H7 (cell line): ENCODE measurements at regions not wholly inside any gene's neighbourhood (a gene's known extent, or its start where the extent isn't known, plus 50 kb on each side); places are given as distances from the start of the nearest gene placed in this dataset.

Source experiments
- DNase-seq: peaks from one replicate; pipeline ENCODE4 v3.0.0; 2012
- H3K27me3 ChIP-seq: 2 replicates; pipeline ENCODE4 v1.6.0; 2011; ENCODE audit warnings: mild to moderate bottlenecking, low read length; ENCODE audit not compliant: control insufficient read depth, insufficient read depth
- H3K36me3 ChIP-seq: replicated peaks from 2 replicates; pipeline ENCODE4 v1.5.1; 2011; ENCODE audit warnings: low read length; ENCODE audit not compliant: control insufficient read depth, insufficient read depth
- H3K4me3 ChIP-seq: 2 replicates; pipeline ENCODE4 v1.5.1; 2011; ENCODE audit warnings: low read depth, mild to moderate bottlenecking, control low read depth, low read length, moderate library complexity; ENCODE audit not compliant: insufficient read depth

- Histone ChIP-seq H3K4me3 (no peak overlapping the region), H3K36me3 (no peaks in the 10 kb centered on the region), H3K27me3 (no peaks in the 10 kb centered on the region)
- no peak for DNase-seq
Measured at GRCh38 chr7:124590814-124591213, 174.8 kb downstream of the GPR37 start.

GRCh38 chr7:124577256-124577655 lies 188.3 kb downstream of the GPR37 start:
- Histone ChIP-seq H3K4me3 (no peak overlapping the region), H3K27me3 (no peaks in the 10 kb centered on the region), H3K36me3 (no peaks in the 10 kb centered on the region)
- no peak for DNase-seq

- no peak overlapping the region for H3K4me3 ChIP-seq
- H3K27me3 ChIP-seq, result no peaks in the 10 kb centered on the region
- no peaks in the 10 kb centered on the region for H3K36me3 ChIP-seq
- DNase-seq, result no peak
Measured at GRCh38 chr7:124575176-124575575, 190.4 kb downstream of the GPR37 start.

GRCh38 chr7:124570558-124570957 lies 195.0 kb downstream of the GPR37 start:
- no peak for DNase-seq
- no peaks in the 10 kb centered on the region for H3K36me3 ChIP-seq
- H3K4me3 ChIP-seq, result no peak overlapping the region
- no peaks in the 10 kb centered on the region for H3K27me3 ChIP-seq

GRCh38 chr7:124566583-124566982 lies 199.0 kb downstream of the GPR37 start:
- peak; percentile 1 for DNase-seq
- no peaks in the 10 kb centered on the region for H3K36me3 ChIP-seq
- H3K27me3 ChIP-seq, result no peaks in the 10 kb centered on the region
- H3K4me3 ChIP-seq, result no peak overlapping the region

- no peaks in the 10 kb centered on the region for H3K27me3 ChIP-seq
- DNase-seq, result no peak
- no peaks in the 10 kb centered on the region for H3K36me3 ChIP-seq
- H3K4me3 ChIP-seq, result no peak overlapping the region
Measured at GRCh38 chr7:124557587-124557986, 208.0 kb downstream of the GPR37 start.

GRCh38 chr7:124557101-124557500 lies 208.5 kb downstream of the GPR37 start:
- Histone ChIP-seq H3K27me3 (no peaks in the 10 kb centered on the region), H3K4me3 (no peak overlapping the region), H3K36me3 (no peaks in the 10 kb centered on the region)
- no peak for DNase-seq

- no peak overlapping the region for H3K4me3 ChIP-seq
- H3K36me3 ChIP-seq, result no peaks in the 10 kb centered on the region
- no peak for DNase-seq
- H3K27me3 ChIP-seq, result no peaks in the 10 kb centered on the region
Measured at GRCh38 chr7:124553502-124553901, 212.1 kb downstream of the GPR37 start.

GRCh38 chr7:124552217-124552616 lies 213.4 kb downstream of the GPR37 start:
- no peaks in the 10 kb centered on the region for H3K36me3 ChIP-seq
- H3K4me3 ChIP-seq, result no peak overlapping the region
- no peaks in the 10 kb centered on the region for H3K27me3 ChIP-seq
- DNase-seq, result no peak

- H3K4me3 ChIP-seq, result no peak overlapping the region
- H3K27me3 ChIP-seq, result no peaks in the 10 kb centered on the region
- no peak for DNase-seq
- no peaks in the 10 kb centered on the region for H3K36me3 ChIP-seq
Measured at GRCh38 chr7:124550036-124550435, 215.6 kb downstream of the GPR37 start.

- no peak overlapping the region for H3K4me3 ChIP-seq
Measured at GRCh38 chr7:124542476-124542875, 223.1 kb downstream of the GPR37 start.

GRCh38 chr7:124536156-124536762 lies 229.3 kb downstream of the GPR37 start:
- Histone ChIP-seq H3K36me3 (no peaks in the 10 kb centered on the region), H3K4me3 (no peak overlapping the region), H3K27me3 (no peaks in the 10 kb centered on the region)
- DNase-seq, result no peak

More at GRCh38 chr7:124542476-124542875, 223.1 kb downstream of the GPR37 start:
- no peak for DNase-seq
- Histone ChIP-seq H3K27me3 (no peaks in the 10 kb centered on the region), H3K36me3 (no peaks in the 10 kb centered on the region)

- Histone ChIP-seq H3K27me3 (no peaks in the 10 kb centered on the region), H3K36me3 (no peaks in the 10 kb centered on the region), H3K4me3 (no peak overlapping the region)
- no peak for DNase-seq
Measured at GRCh38 chr7:124532166-124532565, 233.4 kb downstream of the GPR37 start.

GRCh38 chr7:124516911-124517310 lies 248.7 kb downstream of the GPR37 start:
- no peak overlapping the region for H3K4me3 ChIP-seq
- no peaks in the 10 kb centered on the region for H3K36me3 ChIP-seq
- no peaks in the 10 kb centered on the region for H3K27me3 ChIP-seq
- DNase-seq, result no peak

GRCh38 chr7:124515106-124515830 lies 250.3 kb downstream of the GPR37 start:
- Histone ChIP-seq H3K4me3 (no peak overlapping the region), H3K27me3 (no peaks in the 10 kb centered on the region), H3K36me3 (no peaks in the 10 kb centered on the region)
- DNase-seq, result no peak
